Bone marrow (tissue), 2 donors: ENCODE measurements at regions not wholly inside any gene's neighbourhood (a gene's known extent, or its start where the extent isn't known, plus 50 kb on each side); places are given as distances from the start of the nearest gene placed in this dataset.

ENCODE experiments used
- DNase-seq, 2 donors: peaks; one replicate each; lab custom pipeline; 2025; lab: John Stamatoyannopoulos, UW

- DNase-seq, result no peak
Observed at GRCh38 chr1:239730378-239730777, 344.0 kb downstream of the CHRM3 start.

- DNase-seq, result no peak
Observed at GRCh38 chr1:239731082-239731748, 344.8 kb downstream of the CHRM3 start.

DNA sequence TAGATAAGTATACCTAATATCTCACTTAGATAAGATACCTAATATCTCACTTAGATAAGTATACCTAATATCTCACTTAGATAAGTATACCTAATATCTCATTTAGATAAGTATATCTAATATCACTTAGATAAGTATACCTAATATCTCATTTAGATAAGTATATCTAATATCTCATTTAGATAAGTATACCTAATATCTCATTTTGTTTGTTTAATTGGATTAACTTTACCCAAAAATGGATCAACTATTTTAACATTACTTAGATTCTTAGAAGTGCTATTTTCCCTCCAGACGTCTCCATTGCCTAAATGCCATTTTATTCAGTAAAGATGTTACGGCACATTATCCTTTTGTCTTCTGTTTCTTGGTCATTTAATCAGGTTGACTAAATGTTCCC is 346.4 kb downstream of the CHRM3 start:
- no peak for DNase-seq

GRCh38 chr1:239733995-239734394 is 347.6 kb downstream of the CHRM3 start:
- DNase-seq, result no peak

DNA sequence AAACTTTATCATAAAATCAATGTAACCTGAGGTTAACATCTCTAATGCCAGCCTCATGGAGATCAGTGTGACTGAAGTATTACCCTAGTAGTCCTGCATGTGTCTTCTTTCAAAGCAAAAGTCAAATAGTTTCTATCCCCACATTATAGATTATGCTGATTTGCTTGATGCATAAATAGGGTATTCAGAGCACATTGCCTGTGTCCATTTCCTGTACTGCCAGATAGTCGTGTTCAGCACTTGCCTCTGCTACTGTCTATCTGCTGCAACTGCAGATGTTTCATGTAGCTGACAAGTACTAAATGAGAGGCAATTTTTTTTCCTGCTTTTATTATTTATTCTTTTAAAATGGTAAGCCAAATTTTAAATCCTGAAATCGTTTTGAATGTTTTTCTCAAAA is 348.7 kb downstream of the CHRM3 start:
- no peak for DNase-seq

DNA sequence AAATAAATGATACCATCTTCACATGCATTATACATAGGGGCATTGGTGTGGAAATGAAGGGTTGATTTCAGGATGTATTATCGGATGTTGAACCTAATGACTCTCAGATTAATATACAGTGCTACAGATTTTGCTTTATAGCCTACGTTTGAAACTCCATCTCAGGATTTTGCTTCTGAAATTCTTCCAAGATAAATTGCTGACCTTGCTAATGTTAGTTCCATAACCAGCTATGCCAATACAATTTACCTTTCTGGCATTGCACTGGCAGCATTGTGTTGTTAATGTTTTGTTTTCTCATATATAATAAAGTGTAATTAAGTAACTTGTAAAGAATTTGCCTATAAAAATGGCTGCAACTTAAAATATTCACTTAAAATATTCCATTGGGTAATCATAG is 350.1 kb downstream of the CHRM3 start:
- no peak for DNase-seq

DNA sequence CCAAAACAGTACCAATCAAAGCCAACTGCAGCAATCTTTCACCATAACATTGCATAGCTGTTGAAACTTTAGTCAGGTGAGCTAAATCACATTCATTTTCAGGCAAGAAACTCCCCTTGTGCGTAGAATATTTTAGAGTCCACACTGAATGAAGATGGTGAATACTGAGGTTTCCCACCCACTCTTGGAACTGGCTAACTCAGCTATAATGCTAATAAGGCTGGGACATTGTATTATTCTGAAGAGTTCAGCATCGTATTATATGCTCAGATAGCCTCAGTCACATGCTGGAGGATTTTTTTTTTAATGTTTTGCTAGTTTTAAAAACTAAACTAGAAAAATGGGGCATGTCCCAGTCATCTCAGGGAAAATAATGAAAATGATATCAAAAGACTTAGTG is 352.3 kb upstream of the FMN2 start:
- no peak for DNase-seq

GRCh38 chr1:239739919-239740318 is 351.8 kb upstream of the FMN2 start:
- no peak for DNase-seq

GRCh38 chr1:239742416-239743109 is 349.1 kb upstream of the FMN2 start:
- no peak for DNase-seq

GRCh38 chr1:239744851-239745250 is 346.8 kb upstream of the FMN2 start:
- DNase-seq, result peak in 1 of 2 donors; percentile 12

DNA sequence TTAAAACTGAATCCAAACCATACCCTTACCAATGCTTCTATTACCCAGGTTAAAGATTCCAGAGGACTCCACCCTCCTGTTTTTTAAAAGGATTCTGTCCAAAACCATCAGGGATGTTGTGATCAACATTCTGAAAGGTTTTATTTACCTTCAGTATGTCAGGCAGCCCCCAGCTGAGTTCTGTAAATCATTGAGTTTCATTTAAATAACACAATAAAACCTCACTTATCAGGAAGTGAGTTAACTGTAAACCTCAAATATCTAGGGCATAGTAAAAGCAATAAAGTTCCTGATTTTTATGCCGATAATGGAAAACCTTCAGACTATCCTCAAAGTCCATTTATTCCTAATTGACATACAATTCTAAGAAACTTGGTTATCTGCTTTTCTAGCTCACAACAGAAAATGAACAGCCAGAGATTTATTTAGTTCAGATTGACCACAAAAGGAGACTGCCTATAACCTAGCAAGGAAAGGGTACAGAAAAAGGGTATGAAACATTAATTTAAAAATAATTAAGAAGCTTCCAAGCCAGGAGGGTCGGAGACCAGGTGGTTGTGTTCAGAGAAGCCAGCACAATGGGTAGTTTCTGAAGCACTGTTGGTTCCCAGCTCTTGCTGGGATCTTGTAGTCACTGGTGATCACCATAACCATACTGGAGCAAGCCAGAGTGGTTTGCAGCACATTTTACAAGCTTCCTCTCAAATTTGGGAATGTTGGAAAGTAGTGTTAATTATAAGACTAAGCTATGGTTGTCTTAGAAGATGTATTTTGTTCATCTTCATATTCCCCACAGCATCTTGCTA is 336.4 kb upstream of the FMN2 start:
- no peak for DNase-seq

- no peak for DNase-seq
Observed at GRCh38 chr1:239757716-239758115, 334.0 kb upstream of the FMN2 start.

DNA sequence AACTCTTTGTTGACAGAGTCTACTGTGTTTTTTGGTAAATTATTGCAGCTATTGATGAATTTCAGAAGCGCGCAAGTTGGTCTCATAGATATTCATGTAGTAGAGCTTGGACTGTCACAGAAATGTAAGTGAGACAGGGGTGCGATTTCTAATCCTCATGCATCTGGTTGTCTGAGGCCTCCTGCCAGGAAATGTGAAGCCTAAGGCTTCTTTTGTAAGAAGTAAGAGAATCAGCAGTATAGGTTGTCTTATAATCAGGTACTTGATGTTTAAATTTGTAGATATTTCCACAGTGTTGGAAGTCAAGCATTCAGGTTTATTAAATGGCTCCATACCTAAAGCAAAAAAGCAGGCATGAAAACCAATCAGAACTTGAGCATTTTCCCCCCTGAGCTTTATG is 332.9 kb upstream of the FMN2 start:
- DNase-seq, result no peak

- DNase-seq, result no peak
Observed at GRCh38 chr1:239761509-239761908, 330.2 kb upstream of the FMN2 start.

DNA sequence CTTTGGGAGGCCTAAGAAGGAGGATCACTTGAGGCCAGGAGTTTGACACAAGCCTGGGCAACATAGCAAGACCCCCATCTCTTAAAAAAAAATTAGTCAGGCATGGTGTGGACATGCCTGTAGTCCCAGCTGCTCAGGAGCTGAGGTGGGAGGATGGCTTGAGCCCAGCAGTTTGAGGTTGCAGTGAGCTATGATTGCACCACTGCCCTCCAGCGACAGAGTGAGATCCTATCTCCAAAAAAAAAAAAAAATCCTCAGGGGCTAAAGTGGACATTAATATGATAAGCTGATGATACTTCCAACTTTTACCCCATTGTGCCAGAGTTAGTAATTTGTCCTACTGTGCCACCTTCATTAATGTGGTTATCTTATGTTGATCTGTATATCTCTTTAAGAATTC is 327.8 kb upstream of the FMN2 start:
- DNase-seq, result no peak

DNA sequence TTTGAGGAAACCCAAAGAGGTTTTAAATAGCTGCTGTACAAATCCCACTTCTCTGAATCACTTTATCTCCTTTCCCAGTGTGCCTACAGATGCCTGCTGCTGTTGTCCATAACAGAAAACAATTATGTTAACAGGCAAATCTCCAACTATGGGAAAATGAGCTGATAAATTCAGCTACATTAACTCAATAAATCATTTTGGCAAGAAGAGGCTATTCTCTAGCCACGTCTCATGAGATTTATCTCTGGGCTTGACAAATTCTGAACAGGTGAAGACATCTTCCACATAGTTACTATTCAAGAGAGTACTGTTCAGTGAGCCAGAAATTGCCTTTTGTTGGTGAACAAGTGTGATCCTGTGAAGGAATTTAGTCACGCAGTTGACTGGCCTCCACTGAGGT is 327.1 kb upstream of the FMN2 start:
- DNase-seq, result no peak

- DNase-seq, result no peak
Observed at GRCh38 chr1:239765163-239765562, 326.5 kb upstream of the FMN2 start.

DNA sequence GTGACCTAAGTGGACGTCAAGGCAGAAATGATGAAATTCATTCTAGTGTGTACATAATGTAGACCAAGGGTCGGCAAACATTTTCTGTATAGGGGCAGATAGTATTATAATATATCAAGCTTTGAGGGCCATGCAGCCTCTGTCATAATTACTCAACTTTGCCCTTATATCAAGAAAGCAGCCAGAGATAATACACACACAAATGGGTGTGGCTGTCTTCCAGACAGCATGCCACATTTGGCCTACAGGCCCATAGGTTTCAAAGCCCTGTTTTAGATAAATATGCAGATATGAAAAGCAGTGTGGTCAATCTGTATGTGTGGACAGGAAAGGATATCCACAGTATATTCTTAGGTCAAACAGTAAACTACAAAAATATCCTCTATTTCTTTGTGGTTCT is 320.1 kb upstream of the FMN2 start:
- DNase-seq, result no peak

- no peak for DNase-seq
Observed at GRCh38 chr1:239772446-239772845, 319.2 kb upstream of the FMN2 start.

GRCh38 chr1:239775466-239775865 is 316.2 kb upstream of the FMN2 start:
- no peak for DNase-seq

- DNase-seq, result no peak
Observed at GRCh38 chr1:239778208-239778813, 313.4 kb upstream of the FMN2 start.

DNA sequence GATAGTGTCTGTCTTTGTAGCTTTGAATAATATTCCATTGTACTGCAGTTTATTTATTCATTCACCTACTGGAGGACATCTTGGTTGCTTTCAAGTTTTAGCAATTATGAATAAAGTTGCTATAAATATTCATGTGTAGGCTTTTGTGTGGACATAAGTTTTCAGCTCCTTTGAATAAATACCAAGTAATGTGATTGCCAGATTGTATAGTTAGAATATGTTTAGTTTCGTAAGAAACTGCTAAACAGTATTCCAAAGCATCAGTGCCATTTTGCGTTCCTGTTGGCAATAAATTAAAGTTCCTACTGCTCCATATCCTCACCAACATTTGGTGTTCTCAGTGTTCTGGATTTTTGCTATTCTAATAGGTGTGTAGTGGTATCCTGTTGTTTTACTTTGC is 311.7 kb upstream of the FMN2 start:
- no peak for DNase-seq

- DNase-seq, result no peak
Observed at GRCh38 chr1:239784896-239785295, 306.8 kb upstream of the FMN2 start.
